Activated naive CD4-positive, alpha-beta T cell (primary cell): ENCODE measurements at regions not wholly inside any gene's neighbourhood (a gene's known extent, or its start where the extent isn't known, plus 50 kb on each side); places are given as distances from the start of the nearest gene placed in this dataset.

Source experiments
- DNase-seq, 4 experiments: peaks; one replicate each; lab custom pipeline; 2025; lab: John Stamatoyannopoulos, UW

- no peak for DNase-seq
These were observed 107.3 kb upstream of the MAF start for GRCh38 chr16:79707876-79708275.

- no peak for DNase-seq
These were observed 102.5 kb upstream of the MAF start for GRCh38 chr16:79703066-79703465.

- DNase-seq, result no peak
These were observed 97.8 kb upstream of the MAF start for GRCh38 chr16:79698341-79698753.

GRCh38 chr16:79697562-79698112, 97.1 kb upstream of the MAF start:
- DNase-seq, result no peak

GRCh38 chr16:79691007-79691406, 90.5 kb upstream of the MAF start:
- DNase-seq, result no peak

- DNase-seq, result no peak
These were observed 89.6 kb upstream of the MAF start for GRCh38 chr16:79690159-79690558.

GRCh38 chr16:79687249-79688130, 87.0 kb upstream of the MAF start:
- DNase-seq, result no peak

- DNase-seq, result no peak
These were observed 85.3 kb upstream of the MAF start for GRCh38 chr16:79685871-79686270.

- no peak for DNase-seq
These were observed 78.8 kb upstream of the MAF start for GRCh38 chr16:79679334-79679733.

- DNase-seq, result no peak
These were observed 77.4 kb upstream of the MAF start for GRCh38 chr16:79677799-79678530.

GRCh38 chr16:79673635-79674034, 73.1 kb upstream of the MAF start:
- DNase-seq, result no peak

- no peak for DNase-seq
These were observed 72.0 kb upstream of the MAF start for GRCh38 chr16:79672524-79672923.

GRCh38 chr16:79668502-79668901, 68.0 kb upstream of the MAF start:
- no peak for DNase-seq

GRCh38 chr16:79665970-79666369, 65.4 kb upstream of the MAF start:
- no peak for DNase-seq

- no peak for DNase-seq
These were observed 63.9 kb upstream of the MAF start for GRCh38 chr16:79664407-79664806.

GRCh38 chr16:79662669-79663313, 62.3 kb upstream of the MAF start:
- DNase-seq, result no peak

- DNase-seq, result no peak
These were observed 61.6 kb upstream of the MAF start for GRCh38 chr16:79662122-79662521.

GRCh38 chr16:79661578-79661977, 61.0 kb upstream of the MAF start:
- no peak for DNase-seq

- no peak for DNase-seq
These were observed 58.8 kb upstream of the MAF start for GRCh38 chr16:79659344-79659743.

- no peak for DNase-seq
These were observed 57.9 kb upstream of the MAF start for GRCh38 chr16:79658301-79659033.

- no peak for DNase-seq
These were observed 56.1 kb upstream of the MAF start for GRCh38 chr16:79656553-79657115.
